Ovary (tissue), 3 donors: ENCODE measurements at regions not wholly inside any gene's neighbourhood (a gene's known extent, or its start where the extent isn't known, plus 50 kb on each side); places are given as distances from the start of the nearest gene placed in this dataset.

Experiments used
- POLR2A ChIP-seq: fragments of 450-650 bp; IDR thresholded peaks from one replicate; pipeline ENCODE4 v1.6.1; 2017; ENCODE audit warnings: antibody characterized with exemption, mild to moderate bottlenecking, moderate library complexity
- TF ChIP-seq, protein P1 (sequence below), 3 donors: fragments of 450-650 bp in 2 of 3; fragments of 200-600 bp in 1 of 3; IDR thresholded peaks; one replicate each; pipeline versions ENCODE4 v1.5.1 to v1.8.0; 2016 to 2022; ENCODE audit warnings: antibody characterized with exemption in 3 of 3, mild to moderate bottlenecking in 1 of 3
- donor health status: DM: no; HTN: no; CAD: no.

DNA sequence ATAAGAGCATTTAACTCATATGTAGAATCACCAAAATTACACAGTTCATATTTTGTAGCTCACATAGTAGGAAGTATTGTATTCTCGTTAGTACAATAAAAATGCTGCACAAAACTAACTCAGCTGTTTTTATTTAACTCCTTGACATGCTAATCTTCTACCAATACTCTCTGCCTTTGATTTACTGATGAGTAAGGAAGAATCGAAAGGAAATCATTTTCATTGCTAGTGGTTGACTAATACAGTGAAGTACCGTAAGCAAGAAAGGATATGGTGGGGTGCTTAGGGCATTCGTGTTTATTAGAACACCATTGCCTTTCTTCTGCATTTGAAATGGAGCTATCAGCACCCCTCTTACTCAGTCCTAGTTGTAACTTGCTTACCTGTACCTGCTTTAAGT, 1239.1 kb upstream of the TENM3 start:
- TF ChIP-seq, protein P1, sequence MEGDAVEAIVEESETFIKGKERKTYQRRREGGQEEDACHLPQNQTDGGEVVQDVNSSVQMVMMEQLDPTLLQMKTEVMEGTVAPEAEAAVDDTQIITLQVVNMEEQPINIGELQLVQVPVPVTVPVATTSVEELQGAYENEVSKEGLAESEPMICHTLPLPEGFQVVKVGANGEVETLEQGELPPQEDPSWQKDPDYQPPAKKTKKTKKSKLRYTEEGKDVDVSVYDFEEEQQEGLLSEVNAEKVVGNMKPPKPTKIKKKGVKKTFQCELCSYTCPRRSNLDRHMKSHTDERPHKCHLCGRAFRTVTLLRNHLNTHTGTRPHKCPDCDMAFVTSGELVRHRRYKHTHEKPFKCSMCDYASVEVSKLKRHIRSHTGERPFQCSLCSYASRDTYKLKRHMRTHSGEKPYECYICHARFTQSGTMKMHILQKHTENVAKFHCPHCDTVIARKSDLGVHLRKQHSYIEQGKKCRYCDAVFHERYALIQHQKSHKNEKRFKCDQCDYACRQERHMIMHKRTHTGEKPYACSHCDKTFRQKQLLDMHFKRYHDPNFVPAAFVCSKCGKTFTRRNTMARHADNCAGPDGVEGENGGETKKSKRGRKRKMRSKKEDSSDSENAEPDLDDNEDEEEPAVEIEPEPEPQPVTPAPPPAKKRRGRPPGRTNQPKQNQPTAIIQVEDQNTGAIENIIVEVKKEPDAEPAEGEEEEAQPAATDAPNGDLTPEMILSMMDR (IDR thresholded peaks at IDR 0.05): no peak
- TF ChIP-seq POLR2A: no peak
